OCI-LY1 (cell line): ENCODE measurements at regions not wholly inside any gene's neighbourhood (a gene's known extent, or its start where the extent isn't known, plus 50 kb on each side); places are given as distances from the start of the nearest gene placed in this dataset.
"Not testable (repeated sequence)": the region's sequence is repeated elsewhere in the genome, so short reads cannot be mapped to it uniquely, and the experiment has no call there.

Experiments
- H2AFZ ChIP-seq: fragments of 200-600 bp; sonication (generic), shearing (Covaris generic); 2 replicates; pipeline ENCODE4 v1.6.0; 2014; ENCODE audit warnings: antibody characterized with exemption, mild to moderate bottlenecking, low read length
- H3F3A ChIP-seq: fragments of 200-600 bp; sonication (generic), shearing (Covaris generic); 2 replicates; pipeline ENCODE4 v1.6.0; 2014; ENCODE audit warnings: mild to moderate bottlenecking, antibody characterized with exemption, low read length, moderate library complexity; ENCODE audit not compliant: insufficient read depth
- H3K27ac ChIP-seq: fragments of 200-600 bp; sonication (generic); 2 replicates; pipeline ENCODE4 v1.5.1; 2014; ENCODE audit warnings: low read length, mixed run types, mild to moderate bottlenecking, low read depth; ENCODE audit not compliant: poor library complexity, severe bottlenecking
- H3K27me3 ChIP-seq: fragments of 200-600 bp; sonication (generic); 2 replicates; pipeline ENCODE4 v1.6.0; 2014; ENCODE audit warnings: antibody characterized with exemption, mild to moderate bottlenecking, low read length, moderate library complexity; ENCODE audit not compliant: insufficient read depth
- H3K36me3 ChIP-seq: fragments of 200-600 bp; sonication (generic); 2 replicates; pipeline ENCODE4 v1.6.1; 2014; ENCODE audit warnings: mild to moderate bottlenecking, antibody characterized with exemption, low read length, moderate library complexity, mixed read lengths; ENCODE audit not compliant: insufficient read depth
- H3K4me1 ChIP-seq: fragments of 200-600 bp; sonication (generic); 2 replicates; pipeline ENCODE4 v1.5.1; 2014; ENCODE audit warnings: mild to moderate bottlenecking, low read length, moderate library complexity; ENCODE audit not compliant: insufficient read depth, severe bottlenecking
- H3K4me2 ChIP-seq: fragments of 200-600 bp; sonication (generic), shearing (Covaris generic); 2 replicates; pipeline ENCODE4 v1.6.1; 2014; ENCODE audit warnings: low read length
- H3K4me3 ChIP-seq: fragments of 200-600 bp; sonication (generic); 2 replicates; pipeline ENCODE4 v1.5.1; 2014; ENCODE audit warnings: low read length, low read depth, mild to moderate bottlenecking, mixed read lengths; ENCODE audit not compliant: poor library complexity, severe bottlenecking
- H3K79me2 ChIP-seq: fragments of 200-600 bp; shearing (Covaris generic); 2 replicates; pipeline ENCODE4 v1.6.1; 2016; ENCODE audit warnings: mixed run types, low read length, mixed read lengths; ENCODE audit not compliant: insufficient read depth
- H3K9ac ChIP-seq: fragments of 200-600 bp; sonication (generic), shearing (Covaris generic); 2 replicates; pipeline ENCODE4 v1.6.1; 2014; ENCODE audit warnings: mild to moderate bottlenecking, low read length, mixed read lengths
- H3K9me2 ChIP-seq: fragments of 200-600 bp; sonication (generic), shearing (Covaris generic); 2 replicates; pipeline ENCODE4 v1.6.1; 2014; ENCODE audit warnings: low read depth, mild to moderate bottlenecking, low read length, mixed read lengths
- H3K9me3 ChIP-seq: fragments of 200-600 bp; shearing (Covaris generic); 2 replicates; pipeline ENCODE4 v1.6.1; 2014; ENCODE audit warnings: low read length, mixed read lengths
- H4K20me1 ChIP-seq: fragments of 200-600 bp; sonication (generic), shearing (Covaris generic); 2 replicates; pipeline ENCODE4 v1.6.0; 2016; ENCODE audit warnings: mild to moderate bottlenecking, low read length; ENCODE audit not compliant: insufficient read depth
- EZH2 ChIP-seq: fragments of 200-600 bp; sonication (generic), shearing (Covaris generic); IDR thresholded peaks from 2 replicates; pipeline ENCODE4 v1.8.0; 2017; ENCODE audit warnings: borderline replicate concordance, mixed run types, mild to moderate bottlenecking, antibody characterized with exemption, low read length, moderate library complexity, mixed read lengths
- TF ChIP-seq, protein P1 (sequence below): fragments of 200-600 bp; sonication (generic), shearing (Covaris generic); IDR thresholded peaks from 2 replicates; pipeline ENCODE4 v1.5.1; 2017; ENCODE audit warnings: mild to moderate bottlenecking, antibody characterized with exemption, low read length, moderate library complexity, mixed read lengths

DNA sequence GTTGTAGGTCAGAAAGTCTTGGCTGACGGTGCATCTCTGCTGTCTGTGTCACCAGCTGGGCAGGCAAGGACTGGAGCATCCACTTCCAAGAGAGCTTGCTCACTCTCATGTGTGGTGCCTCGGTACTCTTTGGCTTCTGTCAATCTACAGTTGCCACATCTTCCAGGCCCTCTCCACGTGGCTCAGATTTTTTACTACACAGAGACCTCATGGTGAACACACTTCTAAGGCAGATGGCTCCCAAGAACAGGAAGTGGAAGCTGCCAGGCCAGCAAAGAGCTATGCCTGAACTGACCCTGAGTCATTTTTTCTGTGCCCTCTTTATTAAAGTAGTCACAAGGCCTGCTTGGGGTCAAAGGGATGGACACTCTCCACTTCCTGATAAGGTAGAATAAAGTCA lies 351.5 kb upstream of the AUTS2 start:
- Histone ChIP-seq H3K27me3 (no peaks in the 10 kb centered on the region; the same call in 1 of the 2 replicates), H3K36me3 (no peaks in the 10 kb centered on the region), H4K20me1 (no peaks in the 10 kb centered on the region), H3F3A (no peaks in the 10 kb centered on the region), H3K4me3 (no peak overlapping the region), H3K4me1 (no peaks in the 10 kb centered on the region), H2AFZ (no peak overlapping the region), H3K9me2 (no peaks in the 10 kb centered on the region), H3K4me2 (no peak overlapping the region), H3K79me2 (no peaks in the 10 kb centered on the region), H3K9ac (no peak overlapping the region), H3K27ac (no peak overlapping the region), H3K9me3 (no peaks in the 10 kb centered on the region)
- no peak for TF ChIP-seq EZH2
- TF ChIP-seq, protein P1, sequence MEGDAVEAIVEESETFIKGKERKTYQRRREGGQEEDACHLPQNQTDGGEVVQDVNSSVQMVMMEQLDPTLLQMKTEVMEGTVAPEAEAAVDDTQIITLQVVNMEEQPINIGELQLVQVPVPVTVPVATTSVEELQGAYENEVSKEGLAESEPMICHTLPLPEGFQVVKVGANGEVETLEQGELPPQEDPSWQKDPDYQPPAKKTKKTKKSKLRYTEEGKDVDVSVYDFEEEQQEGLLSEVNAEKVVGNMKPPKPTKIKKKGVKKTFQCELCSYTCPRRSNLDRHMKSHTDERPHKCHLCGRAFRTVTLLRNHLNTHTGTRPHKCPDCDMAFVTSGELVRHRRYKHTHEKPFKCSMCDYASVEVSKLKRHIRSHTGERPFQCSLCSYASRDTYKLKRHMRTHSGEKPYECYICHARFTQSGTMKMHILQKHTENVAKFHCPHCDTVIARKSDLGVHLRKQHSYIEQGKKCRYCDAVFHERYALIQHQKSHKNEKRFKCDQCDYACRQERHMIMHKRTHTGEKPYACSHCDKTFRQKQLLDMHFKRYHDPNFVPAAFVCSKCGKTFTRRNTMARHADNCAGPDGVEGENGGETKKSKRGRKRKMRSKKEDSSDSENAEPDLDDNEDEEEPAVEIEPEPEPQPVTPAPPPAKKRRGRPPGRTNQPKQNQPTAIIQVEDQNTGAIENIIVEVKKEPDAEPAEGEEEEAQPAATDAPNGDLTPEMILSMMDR: no peak

DNA sequence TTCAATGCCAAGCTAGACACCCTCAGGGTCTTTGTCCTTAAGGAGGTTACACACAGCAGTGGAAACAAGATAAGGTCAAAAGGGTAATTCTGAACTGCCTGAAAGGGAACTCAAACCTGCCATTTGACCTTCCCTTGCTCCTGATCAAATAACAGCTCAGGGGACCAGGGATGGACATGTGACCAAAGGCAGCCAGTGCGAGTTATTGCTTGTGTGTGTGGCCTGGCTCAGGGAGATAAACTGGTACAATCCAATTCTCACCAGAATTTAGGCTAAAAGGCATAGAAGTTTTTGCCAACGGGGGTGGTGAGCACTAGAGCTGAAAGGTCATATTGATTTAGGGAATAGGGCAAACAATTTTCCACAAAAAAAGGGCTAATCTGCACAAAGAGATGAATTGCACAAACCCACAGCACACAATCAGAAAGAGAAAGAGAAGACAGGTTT lies 349.9 kb upstream of the AUTS2 start:
- H3K4me2 ChIP-seq, H3K9me2 ChIP-seq, H4K20me1 ChIP-seq, H3K4me1 ChIP-seq, H3K79me2 ChIP-seq, H3K9me3 ChIP-seq, H3K27ac ChIP-seq, H3K27me3 ChIP-seq, H2AFZ ChIP-seq, H3K9ac ChIP-seq, H3F3A ChIP-seq, H3K4me3 ChIP-seq, H3K36me3 ChIP-seq: not testable (repeated sequence)

- Histone ChIP-seq H3K4me1 (no peaks in the 10 kb centered on the region), H3K36me3 (no peaks in the 10 kb centered on the region), H3F3A (no peaks in the 10 kb centered on the region), H3K27ac (no peak overlapping the region), H3K9me2 (no peaks in the 10 kb centered on the region), H3K4me2 (no peak overlapping the region), H3K4me3 (no peak overlapping the region), H3K27me3 (0 out of 2 replicates have a peak, but pooled peaks cover 5% of the 10 kb centered on the region), H3K9ac (no peak overlapping the region), H3K9me3 (no peaks in the 10 kb centered on the region), H2AFZ (no peak overlapping the region), H4K20me1 (no peaks in the 10 kb centered on the region), H3K79me2 (no peaks in the 10 kb centered on the region)
- TF ChIP-seq, protein P1: no peak
- TF ChIP-seq EZH2: no peak
Observed at GRCh38 chr7:69250958-69251357, 347.3 kb upstream of the AUTS2 start.

DNA sequence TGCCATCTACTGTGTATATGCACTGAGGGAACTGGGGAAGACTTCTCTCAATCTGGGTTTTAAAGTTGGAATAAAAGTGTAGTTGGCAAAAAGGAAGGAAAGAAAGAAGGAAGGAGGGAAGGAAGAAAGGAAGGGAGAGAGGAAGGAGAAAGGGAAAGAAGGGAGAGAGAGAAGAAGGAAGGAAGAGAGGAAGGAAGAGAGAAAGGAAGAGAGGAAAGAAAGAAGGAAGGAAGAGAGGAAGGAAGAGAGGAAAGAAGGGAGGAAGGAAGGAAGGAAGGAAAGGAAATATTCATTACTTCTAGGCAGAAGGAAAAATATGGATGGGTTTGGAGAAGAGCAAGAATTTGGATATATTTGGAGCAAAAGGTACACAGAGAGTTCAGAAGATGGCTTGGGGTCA lies 343.6 kb upstream of the AUTS2 start:
- no peak overlapping the region for H3K9ac ChIP-seq
- H3K36me3 ChIP-seq: no peaks in the 10 kb centered on the region
- no peak overlapping the region for H3K27ac ChIP-seq
- no peak overlapping the region for H2AFZ ChIP-seq
- no peaks in the 10 kb centered on the region for H3K79me2 ChIP-seq
- no peaks in the 10 kb centered on the region for H3K9me2 ChIP-seq
- H3K27me3 ChIP-seq: 0 out of 2 replicates have a peak, but pooled peaks cover 5% of the 10 kb centered on the region
- H4K20me1 ChIP-seq: no peaks in the 10 kb centered on the region
- no peak overlapping the region for H3K4me2 ChIP-seq
- no peaks in the 10 kb centered on the region for H3K9me3 ChIP-seq
- H3F3A ChIP-seq: no peaks in the 10 kb centered on the region
- H3K4me1 ChIP-seq: no peaks in the 10 kb centered on the region
- TF ChIP-seq, protein P1: no peak
- no peak for TF ChIP-seq EZH2
- no peak overlapping the region for H3K4me3 ChIP-seq
